Memory B cell (primary cell): ENCODE measurements at regions not wholly inside any gene's neighbourhood (a gene's known extent, or its start where the extent isn't known, plus 50 kb on each side); places are given as distances from the start of the nearest gene placed in this dataset.

Experiments used
- ATAC-seq: fragments of 150-1000 bp; cut with Tn5 transposase; 2 replicates; pipeline ENCODE4 v1.10.0; 2021; ENCODE audit warnings: low read depth, mild to moderate bottlenecking, moderate library complexity
- DNase-seq, 2 donors: peaks; one replicate each; pipeline ENCODE4 v3.0.0; 2022; ENCODE audit warnings: low spot score in 2 of 2
- H3K27ac Mint-ChIP-seq: one replicate; pipeline ENCODE4 v1.8.0; 2022; ENCODE audit warnings: mild to moderate bottlenecking, moderate library complexity, mixed read lengths
- H3K27me3 Mint-ChIP-seq: one replicate; pipeline ENCODE4 v1.8.0; 2022; ENCODE audit warnings: mixed read lengths
- H3K36me3 Mint-ChIP-seq: one replicate; pipeline ENCODE4 v1.8.0; 2022; ENCODE audit warnings: mild to moderate bottlenecking, mixed read lengths
- H3K4me1 Mint-ChIP-seq: one replicate; pipeline ENCODE4 v1.8.0; 2022; ENCODE audit warnings: mixed read lengths
- H3K4me3 Mint-ChIP-seq: one replicate; pipeline ENCODE4 v1.8.0; 2022; ENCODE audit warnings: mild to moderate bottlenecking, moderate library complexity, mixed read lengths
- H3K9me3 Mint-ChIP-seq: one replicate; pipeline ENCODE4 v1.8.0; 2022; ENCODE audit warnings: mixed read lengths

DNA sequence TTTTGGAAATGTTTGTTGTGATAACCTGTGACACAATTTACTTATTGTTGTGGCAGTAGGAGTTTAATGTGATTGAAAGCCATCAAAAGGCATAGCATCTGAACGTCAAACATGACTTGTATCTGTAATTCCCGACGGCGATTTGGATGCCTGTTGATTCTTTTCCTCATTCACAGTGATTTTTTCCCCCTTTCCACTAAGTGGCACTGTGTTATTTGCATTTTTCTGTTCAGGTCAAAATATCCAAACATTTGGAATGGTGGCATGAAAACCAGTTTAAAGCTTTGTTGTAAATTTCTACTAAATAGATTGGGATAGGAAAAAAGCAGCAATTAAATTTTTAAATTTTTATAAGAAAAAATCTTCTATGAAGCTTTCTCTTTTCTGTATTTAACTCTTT is 259.9 kb upstream of the KCNH8 start:
- no peak overlapping the region for H3K27ac Mint-ChIP-seq
- H3K4me3 Mint-ChIP-seq = no peak overlapping the region
- no peaks in the 10 kb centered on the region for H3K36me3 Mint-ChIP-seq
- no peaks in the 10 kb centered on the region for H3K4me1 Mint-ChIP-seq
- DNase-seq (no peak), ATAC-seq (no peak)
- no peaks in the 10 kb centered on the region for H3K9me3 Mint-ChIP-seq
- peaks cover 6% of the 10 kb centered on the region for H3K27me3 Mint-ChIP-seq

DNA sequence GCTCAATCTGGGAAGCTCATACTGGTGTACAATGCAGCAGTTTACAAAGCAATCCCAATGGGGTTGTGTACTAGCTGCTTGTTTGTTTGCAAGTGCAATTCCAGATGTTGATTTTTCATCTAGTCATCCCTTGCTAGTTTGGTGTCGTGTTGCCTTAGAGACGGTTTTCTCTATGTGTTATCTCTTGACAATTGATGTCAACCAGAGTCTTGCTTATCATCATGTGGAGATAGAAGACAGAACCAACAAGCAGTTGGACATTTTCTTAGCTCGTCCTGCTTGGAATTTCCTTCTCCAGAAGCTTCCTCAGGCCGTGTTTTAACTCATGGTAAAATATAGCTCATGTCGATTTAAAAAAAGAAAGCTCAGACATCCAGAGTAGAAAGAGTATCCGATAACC is 262.0 kb upstream of the KCNH8 start:
- Mint-ChIP-seq H3K27ac (no peak overlapping the region), H3K27me3 (peaks cover 3% of the 10 kb centered on the region), H3K4me1 (no peaks in the 10 kb centered on the region), H3K36me3 (no peaks in the 10 kb centered on the region), H3K4me3 (no peak overlapping the region), H3K9me3 (peaks cover 3% of the 10 kb centered on the region)
- DNase-seq (no peak), ATAC-seq (no peak)

DNA sequence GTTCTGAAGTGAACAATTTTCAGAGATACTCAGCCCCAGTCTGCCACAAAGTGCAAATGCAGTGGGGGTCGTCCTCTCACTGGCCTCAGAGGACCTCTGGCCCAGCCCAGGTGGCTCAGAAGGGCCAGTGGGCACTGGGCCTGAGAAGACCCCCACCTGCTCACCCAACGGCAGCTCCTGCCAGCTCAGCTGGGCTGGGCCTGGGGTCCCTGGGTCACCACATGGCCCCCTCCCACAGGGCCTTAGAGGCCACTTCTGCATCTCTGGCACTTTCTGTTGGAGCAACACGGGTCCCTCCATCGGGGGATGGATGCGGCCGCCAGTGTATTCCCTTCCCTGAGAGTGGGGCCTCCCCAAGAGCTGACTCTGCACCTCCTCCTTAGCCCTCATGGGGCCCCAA is 262.7 kb upstream of the KCNH8 start:
- H3K4me3 Mint-ChIP-seq = no peak overlapping the region
- no peaks in the 10 kb centered on the region for H3K36me3 Mint-ChIP-seq

DNA sequence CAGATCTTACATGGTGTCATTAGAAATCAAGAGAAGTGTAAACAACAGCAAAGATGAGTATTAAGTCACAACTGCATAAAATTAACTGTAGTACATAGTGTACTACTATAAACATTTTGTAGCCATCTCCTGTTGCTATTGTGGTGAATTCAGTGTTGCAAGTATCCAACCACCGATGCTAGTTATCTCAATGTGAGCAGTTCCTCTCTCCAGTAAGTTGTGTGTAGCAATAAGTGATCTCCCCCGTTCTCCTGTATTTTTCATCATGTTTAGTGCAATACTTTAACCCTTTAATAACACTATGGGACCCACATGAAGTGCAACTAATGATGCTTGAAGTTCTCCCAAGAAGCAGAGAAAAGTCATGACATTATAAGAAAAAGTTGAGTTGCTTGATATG is 264.7 kb upstream of the KCNH8 start:
- DNase-seq (no peak), ATAC-seq (no peak)
- H3K27me3 Mint-ChIP-seq = peaks cover 3% of the 10 kb centered on the region
- no peak overlapping the region for H3K27ac Mint-ChIP-seq
- no peaks in the 10 kb centered on the region for H3K36me3 Mint-ChIP-seq
- no peak overlapping the region for H3K4me3 Mint-ChIP-seq
- H3K4me1 Mint-ChIP-seq = no peaks in the 10 kb centered on the region
- H3K9me3 Mint-ChIP-seq = peaks cover 3% of the 10 kb centered on the region

More for the DNA sequence above, 262.7 kb upstream of the KCNH8 start:
- no peak overlapping the region for H3K27ac Mint-ChIP-seq
- peaks cover 3% of the 10 kb centered on the region for H3K9me3 Mint-ChIP-seq
- no peak for ATAC-seq
- H3K4me1 Mint-ChIP-seq = no peaks in the 10 kb centered on the region
- DNase-seq = no peak
- H3K27me3 Mint-ChIP-seq = peaks cover 3% of the 10 kb centered on the region

DNA sequence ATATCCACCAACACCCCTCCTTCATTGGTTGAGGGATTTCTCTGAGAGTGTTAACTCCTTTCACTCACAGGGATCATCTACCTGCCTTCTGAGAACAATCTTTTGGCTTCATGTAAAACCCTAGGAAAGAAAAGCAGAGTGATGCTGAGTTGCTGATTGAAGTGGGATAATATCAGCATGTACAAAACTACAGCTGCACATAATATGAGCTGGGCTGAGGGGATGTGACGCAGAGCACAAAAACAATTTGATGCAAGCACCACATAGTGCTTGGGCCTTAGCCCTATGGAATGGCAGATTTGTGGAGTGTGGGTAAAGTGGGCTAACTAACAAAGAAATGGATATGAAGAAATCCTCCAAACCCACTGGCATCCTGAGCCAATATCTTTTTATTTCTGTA is 267.6 kb upstream of the KCNH8 start:
- DNase-seq = no peak
- H3K9me3 Mint-ChIP-seq = peaks cover 3% of the 10 kb centered on the region
- H3K36me3 Mint-ChIP-seq = no peaks in the 10 kb centered on the region
- H3K27ac Mint-ChIP-seq = no peak overlapping the region
- H3K4me1 Mint-ChIP-seq = no peaks in the 10 kb centered on the region
- no peaks in the 10 kb centered on the region for H3K27me3 Mint-ChIP-seq
- no peak for ATAC-seq
- no peak overlapping the region for H3K4me3 Mint-ChIP-seq

DNA sequence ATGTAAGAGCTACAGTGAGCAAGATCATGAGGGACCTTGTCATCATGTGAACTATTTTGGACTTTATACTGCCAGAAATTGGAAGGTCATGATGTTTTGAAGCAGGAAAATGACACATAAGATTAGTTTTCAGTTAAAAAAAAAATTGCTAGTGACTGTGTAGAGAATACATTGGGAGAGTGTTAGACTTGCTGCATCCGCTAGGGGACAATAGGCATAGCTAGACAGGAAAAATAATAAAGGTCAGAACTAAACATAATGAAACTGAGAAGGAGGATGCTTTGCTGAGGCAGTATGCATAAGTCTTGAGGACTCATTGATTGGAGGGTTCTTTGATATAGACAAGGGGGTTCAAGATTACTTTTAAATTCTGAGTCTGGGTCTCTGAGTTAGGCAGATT is 275.8 kb upstream of the KCNH8 start:
- Mint-ChIP-seq H3K4me3 (no peak overlapping the region), H3K36me3 (no peaks in the 10 kb centered on the region), H3K27ac (no peak overlapping the region), H3K4me1 (no peaks in the 10 kb centered on the region), H3K9me3 (no peaks in the 10 kb centered on the region), H3K27me3 (no peaks in the 10 kb centered on the region)
- no peak for ATAC-seq
- no peak for DNase-seq

DNA sequence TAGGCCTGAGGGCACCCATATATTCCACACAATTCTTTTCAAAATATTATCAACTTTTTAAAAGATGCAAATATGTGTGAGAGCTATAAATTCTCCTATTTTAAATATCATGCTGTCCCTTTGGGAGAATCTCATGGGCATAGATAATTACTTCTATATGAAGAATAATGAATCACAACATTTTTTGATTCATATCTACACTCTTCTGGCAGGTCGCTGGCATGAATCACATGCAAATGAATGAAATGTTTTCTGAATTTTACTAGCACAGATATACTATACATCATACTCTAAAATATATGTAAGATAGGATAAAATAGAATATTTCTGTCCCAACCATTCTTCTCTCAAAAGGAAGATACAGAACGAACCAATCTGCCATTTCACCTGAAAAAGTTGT is 277.7 kb upstream of the KCNH8 start:
- no peak overlapping the region for H3K4me3 Mint-ChIP-seq
- H3K9me3 Mint-ChIP-seq = no peaks in the 10 kb centered on the region
- ATAC-seq (no peak), DNase-seq (no peak)
- no peaks in the 10 kb centered on the region for H3K36me3 Mint-ChIP-seq
- H3K27ac Mint-ChIP-seq = no peak overlapping the region
- H3K4me1 Mint-ChIP-seq = no peaks in the 10 kb centered on the region
- no peaks in the 10 kb centered on the region for H3K27me3 Mint-ChIP-seq

DNA sequence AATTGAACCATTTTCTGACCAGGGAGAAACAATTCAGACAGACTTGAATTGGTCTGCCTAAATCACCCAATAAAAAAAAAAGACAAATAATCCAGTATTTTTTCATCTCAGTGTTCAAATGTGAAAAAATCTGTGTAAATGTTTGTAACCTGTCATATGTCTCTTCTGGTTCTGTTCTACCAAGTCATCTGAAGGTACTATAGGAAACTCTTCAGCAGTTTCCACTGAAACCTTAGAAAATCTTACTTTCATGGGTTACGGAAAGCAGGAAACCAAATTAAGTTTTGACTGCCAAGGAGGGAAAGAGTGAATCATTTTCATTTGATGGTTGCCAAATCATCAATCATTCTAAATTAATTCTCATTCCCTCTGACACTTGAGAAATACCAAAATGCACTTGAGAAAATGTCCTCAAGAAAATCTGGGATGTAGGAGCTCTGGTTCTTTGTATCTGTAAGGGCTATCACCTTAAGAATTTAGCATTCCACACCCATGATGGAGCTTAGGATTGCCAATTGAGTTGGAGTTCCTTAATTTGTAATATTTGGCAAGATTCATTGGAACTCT is 278.2 kb upstream of the KCNH8 start:
- DNase-seq (no peak), ATAC-seq (no peak)
- Mint-ChIP-seq H3K4me3 (no peak overlapping the region), H3K9me3 (no peaks in the 10 kb centered on the region), H3K36me3 (no peaks in the 10 kb centered on the region), H3K27ac (no peak overlapping the region), H3K4me1 (no peaks in the 10 kb centered on the region), H3K27me3 (no peaks in the 10 kb centered on the region)

DNA sequence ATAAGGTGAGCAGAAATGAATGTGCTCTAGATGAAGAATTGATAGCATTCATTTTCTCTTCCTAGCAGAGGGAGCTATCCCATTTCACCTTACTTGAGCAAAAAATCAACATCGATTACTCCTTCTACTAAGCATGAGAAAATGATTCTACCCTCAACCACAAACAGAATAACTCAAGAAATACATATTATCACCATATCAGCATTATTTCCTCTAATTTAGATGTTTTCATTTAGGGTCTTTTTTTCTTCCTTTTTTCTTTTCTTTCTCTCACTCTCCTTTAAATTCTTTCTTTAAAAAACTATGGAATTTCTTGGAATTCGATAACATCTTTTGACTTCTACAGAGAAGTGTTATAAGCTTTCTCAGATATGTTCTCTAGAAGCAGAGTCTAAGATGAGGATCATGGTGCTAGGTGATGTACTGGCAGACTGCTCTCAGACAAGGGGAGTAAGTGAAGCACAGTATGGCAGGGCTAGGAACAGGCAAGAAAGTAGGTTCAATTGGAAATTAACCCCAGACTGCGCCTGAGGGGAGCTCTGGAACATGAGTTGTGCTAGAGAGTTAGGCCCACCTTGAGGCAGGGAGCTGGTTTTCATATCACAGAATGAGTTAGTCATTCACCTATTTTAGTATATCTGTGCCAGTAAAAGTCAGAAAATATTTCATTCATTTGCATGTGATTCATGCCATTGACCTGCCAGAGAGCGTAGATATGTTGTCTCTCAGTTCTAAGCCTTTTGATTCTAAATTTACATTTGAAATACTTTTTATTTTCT is 279.2 kb upstream of the KCNH8 start:
- no peaks in the 10 kb centered on the region for H3K36me3 Mint-ChIP-seq
- no peak for ATAC-seq
- no peak overlapping the region for H3K27ac Mint-ChIP-seq
- no peak for DNase-seq
- H3K4me1 Mint-ChIP-seq = no peaks in the 10 kb centered on the region
- H3K9me3 Mint-ChIP-seq = no peaks in the 10 kb centered on the region
- H3K27me3 Mint-ChIP-seq = no peaks in the 10 kb centered on the region
- no peak overlapping the region for H3K4me3 Mint-ChIP-seq

DNA sequence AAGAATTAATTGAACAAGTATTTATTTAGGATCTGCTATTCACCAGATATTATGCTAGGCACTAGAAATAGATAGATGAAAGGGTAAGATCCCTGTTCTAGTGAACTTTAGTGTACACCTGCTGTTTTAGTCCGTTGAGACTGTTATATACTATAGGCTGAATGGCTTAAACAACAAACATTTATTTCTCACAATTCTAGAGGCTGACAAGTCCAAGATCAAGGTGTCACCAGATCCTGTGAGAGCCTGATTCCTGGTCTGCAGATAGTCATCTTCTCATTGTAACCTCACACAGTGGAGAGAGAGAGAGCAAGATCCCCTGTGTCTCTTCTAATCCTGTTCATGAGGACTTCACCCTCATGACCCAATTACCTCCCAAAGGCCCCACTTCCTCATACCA is 281.4 kb upstream of the KCNH8 start:
- ATAC-seq = no peak
- DNase-seq = no peak
- Mint-ChIP-seq H3K9me3 (peaks cover 2% of the 10 kb centered on the region), H3K4me3 (no peak overlapping the region), H3K27ac (no peak overlapping the region), H3K36me3 (no peaks in the 10 kb centered on the region), H3K27me3 (peaks cover 2% of the 10 kb centered on the region), H3K4me1 (no peaks in the 10 kb centered on the region)

DNA sequence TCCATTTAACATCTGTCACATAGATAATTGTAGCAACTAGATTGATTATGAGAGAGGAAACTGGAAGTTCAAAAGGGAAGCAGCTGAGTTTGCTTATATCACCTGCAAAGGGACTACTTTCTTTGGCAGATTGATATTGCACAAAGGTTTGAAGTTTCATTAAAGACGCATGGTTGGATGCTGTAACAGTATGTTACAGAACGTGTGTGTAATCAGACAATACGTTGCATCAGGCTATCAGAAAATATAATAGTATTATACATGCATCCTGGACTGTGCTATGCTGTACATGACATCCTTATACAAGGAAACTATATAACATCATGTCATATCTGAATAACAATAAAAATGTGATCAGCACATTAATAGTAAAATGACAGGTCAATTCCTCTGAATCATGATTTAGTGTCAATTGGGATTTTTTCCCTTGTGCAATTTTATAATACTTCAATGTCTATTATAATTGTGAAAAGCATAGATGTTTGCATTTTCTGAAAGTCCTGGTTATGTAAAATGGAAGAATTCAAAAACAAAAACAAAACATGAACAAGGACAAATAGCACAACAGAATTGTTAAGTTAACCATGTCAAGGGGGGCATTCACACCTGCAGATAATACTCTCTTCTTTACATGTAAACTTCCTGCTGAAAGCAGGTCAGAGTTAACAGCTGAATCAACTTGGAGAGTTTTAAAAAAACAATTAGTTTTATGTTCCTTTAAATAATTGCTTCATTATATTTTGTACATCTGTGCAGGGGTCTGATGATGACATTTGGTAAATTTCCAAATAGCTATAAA is 283.2 kb upstream of the KCNH8 start:
- no peak overlapping the region for H3K4me3 Mint-ChIP-seq
- H3K27me3 Mint-ChIP-seq = peaks cover 2% of the 10 kb centered on the region
- no peak overlapping the region for H3K27ac Mint-ChIP-seq
- DNase-seq = no peak
- ATAC-seq = no peak
- H3K4me1 Mint-ChIP-seq = no peaks in the 10 kb centered on the region
- peaks cover 2% of the 10 kb centered on the region for H3K9me3 Mint-ChIP-seq
- no peaks in the 10 kb centered on the region for H3K36me3 Mint-ChIP-seq

DNA sequence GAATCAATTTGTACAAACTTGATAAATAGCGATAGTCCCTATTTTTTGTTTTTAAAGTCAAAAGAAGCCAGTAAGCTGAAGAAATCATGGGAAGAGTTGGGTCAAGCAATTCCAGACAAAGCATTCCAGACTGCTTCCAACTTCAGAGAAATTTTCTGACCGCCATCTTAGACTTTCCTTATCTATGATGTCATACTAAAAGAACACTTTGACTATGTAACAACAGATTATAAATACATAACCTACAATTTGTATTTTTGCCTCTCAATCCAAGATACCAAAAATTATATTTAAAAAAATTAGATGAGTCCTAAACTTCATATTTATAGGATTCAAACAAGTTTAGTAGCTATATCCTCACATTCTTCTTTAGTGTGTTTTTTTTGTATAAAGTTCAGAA is 286.2 kb upstream of the KCNH8 start:
- Mint-ChIP-seq H3K27ac (no peak overlapping the region), H3K27me3 (peaks cover 2% of the 10 kb centered on the region), H3K9me3 (peaks cover 2% of the 10 kb centered on the region), H3K4me1 (no peaks in the 10 kb centered on the region), H3K4me3 (no peak overlapping the region), H3K36me3 (no peaks in the 10 kb centered on the region)
- ATAC-seq (no peak), DNase-seq (no peak)

DNA sequence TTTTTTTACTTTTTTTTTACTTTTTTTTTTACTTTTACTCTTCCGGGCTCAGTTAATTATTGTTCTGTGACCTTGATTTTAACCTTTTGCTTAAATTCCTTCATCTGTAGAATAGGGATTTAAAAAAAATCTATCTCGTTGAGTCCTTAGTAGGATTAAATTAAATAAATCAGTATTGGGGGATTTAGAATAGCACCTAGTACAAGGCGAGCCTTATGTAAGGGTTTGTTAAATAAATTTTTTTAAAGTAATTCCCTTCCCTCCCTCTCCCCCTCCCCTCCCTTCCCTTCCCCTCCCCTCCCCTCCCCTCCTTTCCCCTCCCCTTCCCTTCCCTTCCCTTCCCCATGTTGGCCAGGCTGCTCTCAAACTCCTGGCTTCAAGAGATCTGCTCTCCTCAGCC is 287.2 kb upstream of the KCNH8 start:
- Mint-ChIP-seq H3K27me3 (peaks cover 2% of the 10 kb centered on the region), H3K4me3 (no peak overlapping the region), H3K4me1 (no peaks in the 10 kb centered on the region), H3K27ac (no peak overlapping the region), H3K36me3 (no peaks in the 10 kb centered on the region), H3K9me3 (peaks cover 2% of the 10 kb centered on the region)
- DNase-seq (no peak), ATAC-seq (no peak)

DNA sequence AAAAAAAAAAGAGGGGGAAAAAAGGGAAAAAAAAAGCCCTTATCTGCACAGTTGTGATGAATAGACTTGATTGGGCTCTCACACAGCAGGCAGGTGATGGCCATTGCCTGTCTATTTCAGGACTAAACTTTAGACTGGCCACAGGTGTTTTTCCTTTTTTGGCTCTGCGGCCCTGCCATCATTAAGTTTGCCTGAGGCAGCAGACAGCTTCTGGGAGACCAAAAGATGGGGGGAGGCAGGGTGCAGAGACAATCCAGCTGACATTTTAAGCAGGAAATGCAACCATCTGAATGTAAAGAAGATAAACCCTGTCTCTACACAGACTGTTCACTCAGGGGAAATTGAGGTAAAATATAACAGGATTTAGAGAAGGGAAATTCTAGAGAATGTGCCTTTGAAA is 295.0 kb upstream of the KCNH8 start:
- H3K4me1 Mint-ChIP-seq = no peaks in the 10 kb centered on the region

More for the DNA sequence above, 295.0 kb upstream of the KCNH8 start:
- no peak for ATAC-seq
- no peaks in the 10 kb centered on the region for H3K36me3 Mint-ChIP-seq
- peaks cover 4% of the 10 kb centered on the region for H3K27me3 Mint-ChIP-seq
- no peak overlapping the region for H3K27ac Mint-ChIP-seq
- H3K9me3 Mint-ChIP-seq = no peaks in the 10 kb centered on the region
- DNase-seq = no peak
- H3K4me3 Mint-ChIP-seq = no peak overlapping the region
